ENCODE measurements at regions not wholly inside any gene's neighbourhood (a gene's known extent, or its start where the extent isn't known, plus 50 kb on each side); places are given as distances from the start of the nearest gene placed in this dataset.

DNA sequence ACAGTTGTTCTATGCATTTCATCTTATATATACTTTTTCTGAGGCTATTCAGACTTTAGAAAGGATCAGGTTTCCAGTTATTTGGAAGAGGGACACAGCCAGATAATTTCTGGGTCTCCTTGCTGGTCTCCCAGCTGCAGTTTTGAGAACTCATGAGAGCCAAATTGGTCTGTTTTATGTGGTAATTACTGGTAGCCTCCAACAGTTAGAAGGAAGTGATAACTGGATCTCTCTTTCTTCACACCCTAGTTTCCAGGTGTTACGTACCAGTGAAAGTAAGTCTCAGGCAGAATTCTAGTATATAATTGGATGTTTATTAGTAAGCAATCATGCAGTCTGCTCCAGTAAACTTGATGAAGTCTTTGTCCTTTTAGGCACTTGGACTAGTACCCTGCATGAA, 63.2 kb upstream of the RPS23 start:
- WGBS: 95% methylated on average over 1 of the region's 1 CpG
- TF ChIP-seq EP300 (IDR thresholded peaks at IDR 0.05) (no peak), CTCF (IDR thresholded peaks at IDR 0.05) (no peak), POLR2A (IDR thresholded peaks at IDR 0.05; ENCODE audit: low read depth) (no peak), POLR2AphosphoS5 (IDR thresholded peaks at IDR 0.05) (no peak)
- Histone ChIP-seq H3K27me3 (no peaks in the 10 kb centered on the region), H3K9me3 (no peaks in the 10 kb centered on the region), H3K4me1 (peaks cover 0 to 7% (median 3%) of the 10 kb centered on the region in 4 donors), H3K36me3 (no peaks in the 10 kb centered on the region), H3K4me3 (no peak overlapping the region), H3K27ac (replicated peaks in 1 of 4) (no peak overlapping the region)
- intact Hi-C loops (cut with DNase I): no loop called here
- DNase-seq (ENCODE audit: extremely low spot score): no peak

GRCh38 chr5:82340799-82341198, 62.6 kb upstream of the RPS23 start:
- 96% methylated on average over 5 of the region's 5 CpGs for WGBS
- no peaks in the 10 kb centered on the region for H3K36me3 ChIP-seq
- TF ChIP-seq EP300 (IDR thresholded peaks at IDR 0.05) (no peak), POLR2A (IDR thresholded peaks at IDR 0.05; ENCODE audit: low read depth) (no peak), POLR2AphosphoS5 (IDR thresholded peaks at IDR 0.05) (no peak)
- H3K4me1 ChIP-seq: peaks cover 0 to 11% (median 7%) of the 10 kb centered on the region in 4 donors
- intact Hi-C loops (cut with DNase I): no loop called here
- no peak overlapping the region for H3K4me3 ChIP-seq
- H3K9me3 ChIP-seq: no peaks in the 10 kb centered on the region
- no peak overlapping the region for H3K27ac ChIP-seq (replicated peaks in 1 of 4)
- no peak for DNase-seq (ENCODE audit: extremely low spot score)
- no peaks in the 10 kb centered on the region for H3K27me3 ChIP-seq

DNA sequence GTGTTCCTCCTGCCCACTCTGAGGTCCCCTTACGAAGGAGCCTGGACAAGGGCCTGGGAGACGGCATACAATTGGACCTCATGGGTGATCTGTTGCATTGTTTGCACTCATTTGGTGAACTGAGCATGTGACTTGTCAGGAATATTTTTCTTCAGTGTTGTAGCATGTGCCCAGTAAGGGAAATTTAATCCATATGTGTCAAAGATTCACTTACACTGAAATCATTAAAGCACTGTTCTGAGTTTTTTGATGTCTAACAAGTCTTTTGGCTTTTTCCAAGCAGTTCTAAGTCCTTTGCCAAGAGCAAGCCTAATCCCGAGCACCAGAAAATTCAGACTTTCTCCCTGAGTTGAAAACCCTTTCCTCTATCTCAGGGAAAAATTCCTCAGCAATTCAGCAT, 61.6 kb upstream of the RPS23 start:
- intact Hi-C loops (cut with DNase I): no loop called here

GRCh38 chr5:82338771-82339373, 60.7 kb upstream of the RPS23 start:
- Histone ChIP-seq H3K4me3 (no peak overlapping the region), H3K27me3 (no peaks in the 10 kb centered on the region), H3K9me3 (no peaks in the 10 kb centered on the region), H3K36me3 (no peaks in the 10 kb centered on the region), H3K27ac (replicated peaks in 1 of 4) (no peak overlapping the region), H3K4me1 (peaks cover 19 to 29% (median 24%) of the 10 kb centered on the region in 4 donors)
- intact Hi-C loops (cut with DNase I): no loop called here
- 98% methylated on average over 4 of the region's 5 CpGs for WGBS
- no peak for TF ChIP-seq CTCF (IDR thresholded peaks at IDR 0.05)
- TF ChIP-seq POLR2AphosphoS5 (IDR thresholded peaks at IDR 0.05): no peak
- TF ChIP-seq POLR2A (IDR thresholded peaks at IDR 0.05; ENCODE audit: low read depth): no peak
- no peak for TF ChIP-seq EP300 (IDR thresholded peaks at IDR 0.05)
- no peak for DNase-seq (ENCODE audit: extremely low spot score)

More for the DNA sequence above, 61.6 kb upstream of the RPS23 start:
- no peaks in the 10 kb centered on the region for H3K36me3 ChIP-seq
- no peak for DNase-seq (ENCODE audit: extremely low spot score)
- H3K27me3 ChIP-seq: no peaks in the 10 kb centered on the region
- H3K4me3 ChIP-seq: no peak overlapping the region
- H3K9me3 ChIP-seq: no peaks in the 10 kb centered on the region
- WGBS: 74% methylated on average over 3 of the region's 3 CpGs
- no peak overlapping the region for H3K27ac ChIP-seq (replicated peaks in 1 of 4)
- H3K4me1 ChIP-seq: peaks cover 10 to 21% (median 17%) of the 10 kb centered on the region in 4 donors
- TF ChIP-seq POLR2A (IDR thresholded peaks at IDR 0.05; ENCODE audit: low read depth) (no peak), CTCF (IDR thresholded peaks at IDR 0.05) (no peak), EP300 (IDR thresholded peaks at IDR 0.05) (no peak), POLR2AphosphoS5 (IDR thresholded peaks at IDR 0.05) (no peak)

GRCh38 chr5:82336959-82337351, 58.8 kb upstream of the RPS23 start:
- WGBS: 89% methylated on average over 1 of the region's 1 CpG
- DNase-seq (ENCODE audit: extremely low spot score): no peak
- TF ChIP-seq EP300 (IDR thresholded peaks at IDR 0.05) (no peak), CTCF (IDR thresholded peaks at IDR 0.05) (no peak), POLR2A (IDR thresholded peaks at IDR 0.05; ENCODE audit: low read depth) (no peak), POLR2AphosphoS5 (IDR thresholded peaks at IDR 0.05) (no peak)
- no peaks in the 10 kb centered on the region for H3K27me3 ChIP-seq
- H3K4me3 ChIP-seq: no peak overlapping the region
- H3K36me3 ChIP-seq: no peaks in the 10 kb centered on the region
- no peak overlapping the region for H3K27ac ChIP-seq (replicated peaks in 1 of 4)
- H3K4me1 ChIP-seq: peaks cover 21 to 29% (median 24%) of the 10 kb centered on the region in 4 donors
- intact Hi-C loops (cut with DNase I): no loop called here
- H3K9me3 ChIP-seq: no peaks in the 10 kb centered on the region
